IPS-20b (cell line): ENCODE measurements at regions not wholly inside any gene's neighbourhood (a gene's known extent, or its start where the extent isn't known, plus 50 kb on each side); places are given as distances from the start of the nearest gene placed in this dataset.

ENCODE experiments used
- H3K27ac ChIP-seq: one replicate; pipeline ENCODE4 v1.5.1; 2013; ENCODE audit warnings: low read length
- H3K27me3 ChIP-seq: 2 replicates; pipeline ENCODE4 v1.6.1; 2013; ENCODE audit warnings: mild to moderate bottlenecking, low read length, inconsistent platforms; ENCODE audit not compliant: insufficient read depth
- H3K36me3 ChIP-seq: 2 replicates; pipeline ENCODE4 v1.6.1; 2013; ENCODE audit warnings: low read depth, mild to moderate bottlenecking, inconsistent platforms, low read length, moderate library complexity; ENCODE audit not compliant: insufficient read depth
- H3K4me1 ChIP-seq: 2 replicates; pipeline ENCODE4 v1.6.1; 2013; ENCODE audit warnings: mild to moderate bottlenecking, control low read depth, inconsistent platforms, low read length, moderate library complexity; ENCODE audit not compliant: insufficient read depth
- H3K4me3 ChIP-seq: 2 replicates; pipeline ENCODE4 v1.5.1; 2013; ENCODE audit warnings: mild to moderate bottlenecking, low read length, inconsistent platforms
- H3K9ac ChIP-seq: 2 replicates; pipeline ENCODE4 v1.6.1; 2013; ENCODE audit warnings: low read depth, mild to moderate bottlenecking, inconsistent platforms, low read length, moderate library complexity
- H3K9me3 ChIP-seq: 2 replicates; pipeline ENCODE4 v1.6.1; 2013; ENCODE audit warnings: mild to moderate bottlenecking, low read depth, low read length, inconsistent platforms; ENCODE audit not compliant: insufficient read depth

DNA sequence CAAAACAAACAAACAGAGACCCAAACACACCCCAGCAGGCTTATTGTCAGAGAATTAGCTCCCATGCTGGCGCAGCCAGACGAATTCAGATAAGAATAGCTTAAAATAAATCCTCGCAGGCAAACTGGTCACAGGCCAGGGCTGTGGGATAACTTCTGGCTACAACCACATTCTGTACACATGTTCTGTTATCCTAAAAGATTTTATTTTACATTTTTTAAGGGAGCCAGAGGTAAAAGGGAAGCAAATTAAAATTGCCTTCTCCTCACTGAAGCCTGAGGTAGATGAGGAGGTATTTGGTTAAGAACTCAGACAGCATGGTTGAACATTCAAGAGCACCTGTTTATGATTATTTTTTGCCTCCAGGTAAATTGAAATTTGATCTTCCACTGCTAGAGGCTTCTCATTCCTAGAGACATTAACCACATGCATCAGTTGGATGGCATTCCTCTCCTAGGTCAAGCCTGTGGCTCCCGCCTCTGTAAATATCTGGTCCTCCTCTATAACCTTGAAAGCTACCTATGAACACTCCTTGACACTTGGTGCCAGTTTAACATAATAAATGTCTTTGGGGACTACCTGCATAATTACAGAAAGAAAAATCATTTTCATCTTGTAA is 190.3 kb downstream of the SATB1 start:
- Histone ChIP-seq H3K27ac (no peak overlapping the region), H3K4me1 (peaks cover 26% of the 10 kb centered on the region; the same call in 1 of the 2 replicates), H3K36me3 (no peaks in the 10 kb centered on the region), H3K9me3 (no peaks in the 10 kb centered on the region), H3K27me3 (peaks cover 5% of the 10 kb centered on the region; the same call in 1 of the 2 replicates), H3K4me3 (peak overlapping the region; percentile 3; the same call in 1 of the 2 replicates), H3K9ac (no peak overlapping the region)

DNA sequence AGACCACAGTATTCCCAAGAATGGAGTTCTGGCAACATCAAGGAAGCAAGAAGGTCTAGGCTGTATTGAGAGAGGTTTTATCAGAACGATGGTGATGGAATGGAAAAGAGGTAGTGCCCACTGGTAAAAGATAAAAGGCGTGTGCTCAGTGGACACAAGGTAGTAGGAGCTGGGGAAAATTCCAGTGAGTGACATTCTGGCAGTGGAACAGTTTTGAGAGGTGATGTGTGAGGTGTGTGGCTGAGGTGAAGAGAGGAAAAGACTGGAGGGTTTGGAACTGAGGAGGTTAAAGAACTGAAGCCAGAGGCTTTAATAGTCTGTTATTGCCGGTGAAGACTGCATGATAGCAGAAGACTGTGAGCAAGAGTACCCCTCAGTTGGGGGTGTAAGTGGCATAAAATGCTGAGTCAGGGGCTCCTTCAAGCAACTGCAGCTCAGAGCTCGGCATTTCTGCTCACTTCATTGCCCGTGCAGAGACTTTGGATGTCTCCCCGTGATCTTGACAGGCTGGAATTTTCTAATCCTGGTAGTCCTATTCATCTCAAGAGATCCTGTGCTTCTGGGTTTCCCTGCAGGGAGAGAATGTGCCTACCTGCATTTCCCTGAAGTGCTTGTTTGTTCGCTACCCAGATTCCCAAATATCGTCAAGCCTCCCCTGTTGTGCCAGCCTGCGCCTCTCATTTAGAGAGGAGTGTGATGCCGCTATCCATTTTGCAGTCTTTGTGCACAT is 191.0 kb downstream of the SATB1 start:
- peaks cover 5% of the 10 kb centered on the region; the same call in 1 of the 2 replicates for H3K27me3 ChIP-seq

DNA sequence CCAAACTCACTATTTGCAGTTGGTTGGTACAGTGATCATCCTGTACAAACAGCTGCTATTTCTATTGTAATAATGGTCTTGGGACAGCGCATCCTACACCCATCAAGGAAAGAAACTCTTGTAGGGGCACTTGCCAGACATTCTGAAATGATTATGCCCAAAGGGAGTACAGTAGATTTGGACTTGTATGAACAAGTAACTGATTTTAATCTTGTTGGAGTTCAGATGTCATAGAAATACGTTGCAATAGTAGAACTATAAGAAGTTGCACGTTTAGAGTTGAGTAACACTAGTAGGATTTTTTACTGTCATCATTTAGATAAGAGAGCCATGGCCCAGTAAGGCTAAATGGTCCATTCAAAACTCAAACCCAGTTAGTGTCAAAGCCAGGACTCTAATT is 192.8 kb downstream of the SATB1 start:
- H3K9ac ChIP-seq = no peak overlapping the region
- H3K27me3 ChIP-seq = peaks cover 5% of the 10 kb centered on the region; the same call in 1 of the 2 replicates
- H3K4me3 ChIP-seq = no peak overlapping the region
- H3K27ac ChIP-seq = no peak overlapping the region
- H3K9me3 ChIP-seq = no peaks in the 10 kb centered on the region
- H3K36me3 ChIP-seq = no peaks in the 10 kb centered on the region
- peaks cover 26% of the 10 kb centered on the region; the same call in 1 of the 2 replicates for H3K4me1 ChIP-seq

More for the DNA sequence above, 191.0 kb downstream of the SATB1 start:
- Histone ChIP-seq H3K36me3 (no peaks in the 10 kb centered on the region), H3K9me3 (no peaks in the 10 kb centered on the region), H3K27ac (no peak overlapping the region), H3K9ac (no peak overlapping the region), H3K4me1 (peaks cover 26% of the 10 kb centered on the region; the same call in 1 of the 2 replicates), H3K4me3 (peak overlapping the region; percentile 3; the same call in 1 of the 2 replicates)

DNA sequence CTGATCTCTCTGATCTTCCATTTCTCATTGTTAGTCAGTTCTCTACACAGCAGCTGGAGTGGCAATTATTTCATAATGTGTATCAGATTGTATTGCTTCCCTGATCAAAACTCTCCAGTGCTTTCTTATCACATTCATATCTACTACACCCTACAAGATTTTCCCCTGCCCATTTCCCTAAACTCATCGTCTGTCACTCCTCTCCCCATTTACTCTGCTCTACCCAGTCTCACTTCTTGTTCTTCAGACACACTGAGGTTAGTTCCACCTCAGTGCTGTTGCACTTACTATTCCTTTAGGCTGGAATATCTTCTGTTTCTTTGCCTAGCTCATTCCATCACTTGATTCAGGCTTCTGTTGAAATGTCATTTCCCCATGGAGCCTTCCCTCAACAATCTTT is 197.1 kb downstream of the SATB1 start:
- H3K9ac ChIP-seq = no peak overlapping the region
- no peak overlapping the region for H3K4me3 ChIP-seq
- no peak overlapping the region for H3K27ac ChIP-seq
- no peaks in the 10 kb centered on the region for H3K36me3 ChIP-seq
- no peaks in the 10 kb centered on the region for H3K9me3 ChIP-seq
- no peaks in the 10 kb centered on the region; the same call in 1 of the 2 replicates for H3K4me1 ChIP-seq
- peaks cover 2% of the 10 kb centered on the region; the same call in 1 of the 2 replicates for H3K27me3 ChIP-seq

DNA sequence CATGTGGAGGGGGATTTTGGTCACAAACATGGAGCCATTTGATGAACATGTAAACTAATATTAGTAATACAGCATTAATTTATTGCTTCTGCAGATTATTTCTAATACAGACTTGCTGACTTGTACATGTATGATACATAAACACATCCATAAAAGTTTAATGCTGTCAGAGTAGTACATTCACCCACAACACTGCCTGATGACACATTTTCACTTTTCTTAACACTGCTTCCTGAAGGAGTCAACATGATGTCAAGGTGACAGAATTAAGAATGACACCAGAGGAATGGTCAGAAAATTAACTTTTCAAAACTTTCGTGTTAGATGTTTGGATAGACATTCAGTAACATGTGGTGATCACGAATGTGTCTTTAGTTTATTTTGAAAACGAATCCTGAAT is 199.4 kb downstream of the SATB1 start:
- Histone ChIP-seq H3K27ac (no peak overlapping the region), H3K27me3 (no peaks in the 10 kb centered on the region), H3K9ac (no peak overlapping the region), H3K36me3 (no peaks in the 10 kb centered on the region), H3K4me3 (no peak overlapping the region), H3K4me1 (no peaks in the 10 kb centered on the region; the same call in 1 of the 2 replicates), H3K9me3 (no peaks in the 10 kb centered on the region)

DNA sequence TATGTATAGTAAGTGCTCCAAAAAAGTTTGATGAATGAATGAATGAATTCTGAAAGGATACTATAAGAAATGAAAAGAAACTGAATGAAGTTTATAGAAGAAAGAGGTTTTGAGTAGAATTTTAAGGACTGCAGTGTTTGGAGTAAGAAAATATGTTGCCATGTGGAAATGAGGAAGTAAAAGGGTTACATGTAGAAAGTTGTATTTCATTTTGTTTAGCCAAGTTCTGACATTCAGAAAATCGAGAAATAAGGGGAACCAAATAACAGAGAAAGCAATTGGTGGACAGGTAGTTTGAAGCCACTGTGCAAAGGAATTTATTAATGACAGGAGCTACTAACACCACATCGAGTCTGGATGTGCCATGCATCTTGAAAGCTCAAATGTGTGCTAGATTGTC is 200.7 kb downstream of the SATB1 start:
- Histone ChIP-seq H3K4me1 (no peaks in the 10 kb centered on the region; the same call in 1 of the 2 replicates), H3K27ac (no peak overlapping the region), H3K4me3 (no peak overlapping the region), H3K36me3 (no peaks in the 10 kb centered on the region), H3K9me3 (no peaks in the 10 kb centered on the region), H3K27me3 (no peaks in the 10 kb centered on the region), H3K9ac (no peak overlapping the region)

DNA sequence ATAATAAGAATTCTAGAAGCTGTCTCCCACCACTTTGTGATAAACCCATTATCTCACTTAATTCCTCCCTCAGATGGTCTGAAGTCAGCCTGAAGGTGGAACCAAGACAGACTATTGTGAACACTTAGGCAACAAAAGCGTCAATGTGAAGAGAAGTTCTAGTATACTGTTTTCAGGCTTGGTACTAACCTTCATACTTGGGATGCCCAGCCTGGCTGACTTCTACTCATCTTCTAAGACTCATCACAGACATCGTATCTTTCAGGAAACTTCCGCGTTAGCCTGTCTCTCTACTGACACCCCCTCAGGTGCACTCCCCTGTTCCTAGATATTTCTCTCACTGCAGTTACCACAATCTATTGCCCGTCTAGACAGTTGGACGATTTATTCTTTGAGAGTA is 201.2 kb downstream of the SATB1 start:
- no peaks in the 10 kb centered on the region; the same call in 1 of the 2 replicates for H3K4me1 ChIP-seq
- no peak overlapping the region for H3K9ac ChIP-seq
- no peak overlapping the region for H3K4me3 ChIP-seq
- no peaks in the 10 kb centered on the region for H3K27me3 ChIP-seq
- no peak overlapping the region for H3K27ac ChIP-seq
- no peaks in the 10 kb centered on the region for H3K9me3 ChIP-seq
- no peaks in the 10 kb centered on the region for H3K36me3 ChIP-seq

DNA sequence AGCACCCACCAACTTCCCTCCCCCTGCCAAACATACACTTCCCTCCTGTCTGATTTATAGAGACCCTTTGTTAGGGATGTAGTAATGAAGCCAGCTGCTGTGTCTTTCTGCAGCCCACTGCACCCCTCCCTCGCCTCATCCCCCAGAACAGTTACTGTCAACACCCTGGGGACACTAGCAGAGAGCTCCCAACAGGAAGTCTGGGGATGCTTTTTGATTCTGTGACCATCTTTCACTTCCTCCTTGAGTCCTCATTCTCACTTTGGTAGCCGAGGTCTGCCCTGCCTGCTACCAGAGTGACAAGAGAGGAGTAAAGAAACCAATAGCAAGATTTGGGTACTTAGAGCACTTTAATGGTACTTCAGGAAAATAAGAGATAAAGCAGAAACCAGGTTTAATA is 201.6 kb downstream of the SATB1 start:
- H3K9ac ChIP-seq = no peak overlapping the region
- no peak overlapping the region for H3K27ac ChIP-seq
- no peaks in the 10 kb centered on the region for H3K36me3 ChIP-seq
- no peaks in the 10 kb centered on the region for H3K9me3 ChIP-seq
- no peaks in the 10 kb centered on the region for H3K27me3 ChIP-seq
- H3K4me1 ChIP-seq = no peaks in the 10 kb centered on the region; the same call in 1 of the 2 replicates
- H3K4me3 ChIP-seq = no peak overlapping the region

DNA sequence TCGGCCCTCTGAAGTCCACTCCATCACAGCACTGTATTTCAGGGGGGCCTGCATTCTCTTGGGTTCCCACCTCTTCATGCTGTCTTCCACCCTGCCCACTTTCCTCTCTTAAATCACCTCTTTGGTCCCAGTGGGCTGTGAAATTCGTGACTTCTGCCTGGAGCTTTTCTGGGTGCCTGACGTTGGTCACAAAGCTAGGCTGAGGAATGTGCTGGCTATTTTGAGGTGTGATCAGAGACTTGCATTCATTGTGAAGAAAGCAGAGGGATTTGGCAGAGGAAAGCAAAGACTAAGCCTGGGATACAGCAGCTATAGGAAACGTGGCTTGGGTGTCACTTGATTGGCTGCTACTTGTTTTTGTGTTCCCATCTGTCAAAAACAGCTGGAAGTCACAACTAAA is 202.5 kb downstream of the SATB1 start:
- Histone ChIP-seq H3K4me1 (no peaks in the 10 kb centered on the region; the same call in 1 of the 2 replicates), H3K27me3 (no peaks in the 10 kb centered on the region), H3K36me3 (no peaks in the 10 kb centered on the region), H3K4me3 (no peak overlapping the region), H3K9me3 (no peaks in the 10 kb centered on the region), H3K27ac (no peak overlapping the region), H3K9ac (no peak overlapping the region)

DNA sequence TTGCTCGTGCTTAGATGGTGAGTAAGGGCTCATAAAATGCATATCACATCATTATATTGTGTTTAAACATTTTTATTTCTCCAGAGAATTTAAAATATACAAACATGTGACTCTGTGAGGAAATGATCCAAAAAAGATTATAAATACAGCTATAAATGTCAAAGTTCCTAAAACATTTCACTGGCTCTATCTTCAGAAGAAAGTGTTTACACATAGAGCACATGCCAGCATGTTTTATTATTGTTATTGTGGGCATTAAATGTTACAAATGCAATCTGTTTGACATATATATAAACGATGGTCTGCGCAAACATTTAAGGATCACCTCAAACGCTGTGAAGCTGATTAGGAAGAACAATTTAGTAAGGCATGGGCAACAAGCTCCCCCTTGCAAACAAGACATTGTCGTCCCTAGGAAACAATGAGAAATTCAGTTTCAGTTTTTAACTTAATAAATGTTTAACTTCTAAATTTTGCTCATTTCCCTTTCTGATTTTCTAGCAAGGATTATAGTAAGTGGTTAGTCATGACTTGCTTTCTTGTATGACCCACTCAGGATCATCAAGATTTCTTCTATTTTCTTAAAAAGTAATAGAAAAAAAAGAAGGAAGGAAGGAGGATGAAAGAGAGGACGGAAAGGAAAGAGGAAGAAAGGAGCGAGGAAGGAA is 207.5 kb downstream of the SATB1 start:
- Histone ChIP-seq H3K4me1 (peaks cover 10% of the 10 kb centered on the region), H3K9me3 (no peaks in the 10 kb centered on the region), H3K9ac (no peak overlapping the region), H3K36me3 (no peaks in the 10 kb centered on the region), H3K27ac (no peak overlapping the region), H3K4me3 (no peak overlapping the region), H3K27me3 (no peaks in the 10 kb centered on the region)

DNA sequence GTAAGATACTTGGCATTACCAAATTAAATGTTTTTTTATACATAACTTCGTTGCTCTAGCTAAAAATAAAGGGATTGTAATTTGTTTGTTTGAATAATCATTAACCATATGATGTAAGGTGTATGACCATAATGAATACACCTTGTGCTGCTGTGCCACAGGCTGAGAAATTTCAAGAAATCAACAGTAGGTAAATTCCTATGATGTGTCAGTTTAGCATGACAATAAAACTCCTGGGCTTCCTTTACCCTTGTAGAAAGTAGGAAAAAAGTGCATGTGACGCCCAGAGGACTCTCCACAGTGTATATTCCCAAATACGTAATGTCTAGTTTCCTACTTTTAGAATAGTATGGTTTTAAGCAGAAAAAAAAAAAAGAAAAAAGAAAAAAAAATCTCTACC is 208.1 kb downstream of the SATB1 start:
- H3K4me1 ChIP-seq = peaks cover 10% of the 10 kb centered on the region
- no peaks in the 10 kb centered on the region for H3K9me3 ChIP-seq
- no peak overlapping the region for H3K4me3 ChIP-seq
- no peak overlapping the region for H3K9ac ChIP-seq
- H3K27me3 ChIP-seq = no peaks in the 10 kb centered on the region
- H3K27ac ChIP-seq = no peak overlapping the region
- no peaks in the 10 kb centered on the region for H3K36me3 ChIP-seq
